ENCODE measurements at regions not wholly inside any gene's neighbourhood (a gene's known extent, or its start where the extent isn't known, plus 50 kb on each side); places are given as distances from the start of the nearest gene placed in this dataset.
"Not testable (repeated sequence)": the region's sequence is repeated elsewhere in the genome, so short reads cannot be mapped to it uniquely, and the experiment has no call there.

GRCh38 chr21:6034820-6035473, 4486.4 kb upstream of the TPTE start:
- H3K36me3 ChIP-seq; H3K9me3 ChIP-seq; H3K4me1 ChIP-seq; intact Hi-C loops (cut with DNase I); DNase-seq; H3K27ac ChIP-seq; H3K27me3 ChIP-seq; H3K4me3 ChIP-seq: not testable (repeated sequence)
- ATAC-seq = peak in 3 of 4 donors; percentile 33 to 70 (median 41)
- no CpG with 5 or more reads among the region's 15 CpGs for WGBS, 4 donors

GRCh38 chr21:6035474-6036155, 4485.8 kb upstream of the TPTE start:
- H3K4me1 ChIP-seq; H3K27me3 ChIP-seq; H3K36me3 ChIP-seq; intact Hi-C loops (cut with DNase I); H3K4me3 ChIP-seq; DNase-seq; H3K9me3 ChIP-seq; H3K27ac ChIP-seq: not testable (repeated sequence)
- ATAC-seq = peak; percentile 78 to 84 (median 82)
- WGBS, 4 donors = no CpG with 5 or more reads among the region's 22 CpGs

GRCh38 chr21:6039224-6039623, 4482.2 kb upstream of the TPTE start:
- DNase-seq; H3K4me3 ChIP-seq; H3K27me3 ChIP-seq; intact Hi-C loops (cut with DNase I); H3K4me1 ChIP-seq; H3K9me3 ChIP-seq; H3K27ac ChIP-seq; H3K36me3 ChIP-seq: not testable (repeated sequence)
- ATAC-seq = peak in 3 of 4 donors; percentile 21 to 54 (median 54)
- WGBS, 4 donors = no CpG with 5 or more reads among the region's 8 CpGs

- H3K4me3 ChIP-seq; H3K4me1 ChIP-seq; H3K36me3 ChIP-seq; H3K9me3 ChIP-seq; DNase-seq; H3K27me3 ChIP-seq; H3K27ac ChIP-seq; intact Hi-C loops (cut with DNase I): not testable (repeated sequence)
- WGBS, 4 donors = no CpG with 5 or more reads among the region's 7 CpGs
- ATAC-seq = peak in 3 of 4 donors; percentile 46 to 63 (median 57)
Observed at GRCh38 chr21:6040095-6040494, 4481.3 kb upstream of the TPTE start.

- H3K27ac ChIP-seq; H3K36me3 ChIP-seq; H3K27me3 ChIP-seq; H3K9me3 ChIP-seq; DNase-seq; H3K4me1 ChIP-seq; H3K4me3 ChIP-seq; intact Hi-C loops (cut with DNase I): not testable (repeated sequence)
- 89% methylated on average over 4 of the region's 21 CpGs; no CpG with 5 or more reads in 3 of the 4 donors for WGBS, 4 donors
- peak in 3 of 4 donors; percentile 31 to 57 (median 56) for ATAC-seq
Observed at GRCh38 chr21:6043430-6044275, 4477.7 kb upstream of the TPTE start.

- not testable (repeated sequence) for DNase-seq
Observed at GRCh38 chr21:6044695-6045094, 4476.7 kb upstream of the TPTE start.

GRCh38 chr21:6049930-6050329, 4471.5 kb upstream of the TPTE start:
- not testable (repeated sequence) for H3K36me3 ChIP-seq
- WGBS, 4 donors = no CpG with 5 or more reads among the region's 17 CpGs

More at GRCh38 chr21:6044695-6045094, 4476.7 kb upstream of the TPTE start:
- H3K36me3 ChIP-seq; H3K4me3 ChIP-seq; H3K27ac ChIP-seq; H3K27me3 ChIP-seq; intact Hi-C loops (cut with DNase I); H3K4me1 ChIP-seq; ATAC-seq; H3K9me3 ChIP-seq: not testable (repeated sequence)
- WGBS, 4 donors = no CpG with 5 or more reads among the region's 13 CpGs

GRCh38 chr21:6052109-6052508, 4469.3 kb upstream of the TPTE start:
- ATAC-seq = peak in 1 of 4 donors; percentile 30
- DNase-seq; H3K4me1 ChIP-seq; H3K27me3 ChIP-seq; H3K27ac ChIP-seq; H3K4me3 ChIP-seq; H3K36me3 ChIP-seq; H3K9me3 ChIP-seq; intact Hi-C loops (cut with DNase I): not testable (repeated sequence)
- no CpG with 5 or more reads among the region's 5 CpGs for WGBS, 4 donors

More at GRCh38 chr21:6049930-6050329, 4471.5 kb upstream of the TPTE start:
- H3K27ac ChIP-seq; H3K9me3 ChIP-seq; H3K27me3 ChIP-seq; ATAC-seq; H3K4me1 ChIP-seq; intact Hi-C loops (cut with DNase I); H3K4me3 ChIP-seq; DNase-seq: not testable (repeated sequence)

- H3K27me3 ChIP-seq; H3K36me3 ChIP-seq; intact Hi-C loops (cut with DNase I); H3K4me3 ChIP-seq; DNase-seq; H3K9me3 ChIP-seq; ATAC-seq; H3K4me1 ChIP-seq; H3K27ac ChIP-seq: not testable (repeated sequence)
- no CpG with 5 or more reads among the region's 25 CpGs for WGBS, 4 donors
Observed at GRCh38 chr21:6053145-6053544, 4468.2 kb upstream of the TPTE start.

GRCh38 chr21:6058997-6059396, 4462.4 kb upstream of the TPTE start:
- DNase-seq; H3K36me3 ChIP-seq; H3K4me1 ChIP-seq; H3K9me3 ChIP-seq; H3K27me3 ChIP-seq; H3K27ac ChIP-seq; H3K4me3 ChIP-seq; intact Hi-C loops (cut with DNase I): not testable (repeated sequence)
- WGBS, 4 donors = no CpG with 5 or more reads among the region's 9 CpGs
- peak; percentile 40 to 79 (median 63) for ATAC-seq
